MCF 10A (cell line): ENCODE measurements at regions not wholly inside any gene's neighbourhood (a gene's known extent, or its start where the extent isn't known, plus 50 kb on each side); places are given as distances from the start of the nearest gene placed in this dataset.

Source experiments
- BruUV-seq: library from RNA; stranded (reverse); fragments of 400-500 nt; replicated peaks from 2 replicates; lab custom pipeline; 2021; lab: Mats Ljungman, UMichigan
- CTCF ChIA-PET: fragments of 300-600 bp; sonication (Branson Sonifier 250); formaldehyde crosslinking; extraction: SDS; loops from one replicate; lab custom pipeline; 2021; ENCODE audit warnings: antibody characterized with exemption, inconsistent platforms; lab: Yijun Ruan, JAX
- POLR2A ChIA-PET: fragments of 300-600, 350-650 bp; sonication (Branson Sonifier 250); formaldehyde crosslinking; extraction: SDS; loops from one replicate; lab custom pipeline; 2020; ENCODE audit warnings: antibody characterized with exemption, inconsistent platforms; lab: Yijun Ruan, JAX
- DNase-seq: peaks from one replicate; pipeline ENCODE4 v3.0.0-alpha.2; 2018; ENCODE audit not compliant: unreplicated experiment
- H3K27ac Mint-ChIP-seq: one replicate; pipeline ENCODE4 v1.8.0; 2022; ENCODE audit warnings: mild to moderate bottlenecking, low read depth, mixed read lengths; ENCODE audit not compliant: unreplicated experiment
- H3K27me3 Mint-ChIP-seq: one replicate; pipeline ENCODE4 v1.8.0; 2022; ENCODE audit warnings: mixed read lengths; ENCODE audit not compliant: insufficient read depth, unreplicated experiment
- H3K36me3 Mint-ChIP-seq: one replicate; pipeline ENCODE4 v1.8.0; 2022; ENCODE audit warnings: mild to moderate bottlenecking, moderate library complexity, mixed read lengths; ENCODE audit not compliant: insufficient read depth, unreplicated experiment
- H3K4me1 Mint-ChIP-seq: one replicate; pipeline ENCODE4 v1.8.0; 2022; ENCODE audit warnings: mixed read lengths; ENCODE audit not compliant: insufficient read depth, unreplicated experiment
- H3K4me3 Mint-ChIP-seq: one replicate; pipeline ENCODE4 v1.8.0; 2022; ENCODE audit warnings: mild to moderate bottlenecking, moderate library complexity, mixed read lengths; ENCODE audit not compliant: unreplicated experiment
- H3K9me3 Mint-ChIP-seq: one replicate; pipeline ENCODE4 v1.8.0; 2022; ENCODE audit warnings: mixed read lengths; ENCODE audit not compliant: unreplicated experiment
- CTCF ChIP-seq: fragments of 200-600 bp; IDR thresholded peaks from one replicate; pipeline ENCODE4 v1.8.0; 2022; ENCODE audit warnings: antibody characterized with exemption, mild to moderate bottlenecking; ENCODE audit not compliant: unreplicated experiment
- intact Hi-C: fragments of 100-400 bp; cut with micrococcal nuclease; formaldehyde crosslinking; loops from 2 replicates; pipeline ENCODE4 v1.14.1; 2022

- no peak for DNase-seq
- H3K27ac Mint-ChIP-seq, result peak overlapping the region; percentile 36
- BruUV-seq, result no TSS peak
- peaks cover 8% of the 10 kb centered on the region for H3K4me1 Mint-ChIP-seq
- no peaks in the 10 kb centered on the region for H3K36me3 Mint-ChIP-seq
- no peaks in the 10 kb centered on the region for H3K27me3 Mint-ChIP-seq
- CTCF ChIA-PET, result no interaction called here
- intact Hi-C loops, result no loop called here
- no peak for TF ChIP-seq CTCF
- POLR2A ChIA-PET, result no interaction called here
- no peak overlapping the region for H3K4me3 Mint-ChIP-seq
- H3K9me3 Mint-ChIP-seq, result no peaks in the 10 kb centered on the region
These were observed 580.1 kb upstream of the FTMT start for GRCh38 chr5:121271546-121271945.

- no peak overlapping the region for H3K4me3 Mint-ChIP-seq
- BruUV-seq, result no TSS peak
- ChIA-PET CTCF (interaction anchor here (0.7 kb wide), 1 partner anchor 16 kb away, joined by 3 read pairs; no protein-coding TSS in a partner anchor), POLR2A (interaction anchor here (0.7 to 1.5 kb wide), 4 partner anchors 8 to 92 kb away, joined by 3 to 4 read pairs (median 3); no protein-coding TSS in a partner anchor)
- no peaks in the 10 kb centered on the region for H3K36me3 Mint-ChIP-seq
- peak overlapping the region; percentile 47 for H3K27ac Mint-ChIP-seq
- H3K27me3 Mint-ChIP-seq, result no peaks in the 10 kb centered on the region
- intact Hi-C loops, result no loop called here
- DNase-seq, result peak; percentile 93
- peaks cover 8% of the 10 kb centered on the region for H3K4me1 Mint-ChIP-seq
- H3K9me3 Mint-ChIP-seq, result no peaks in the 10 kb centered on the region
- no peak for TF ChIP-seq CTCF
These were observed 577.7 kb upstream of the FTMT start for GRCh38 chr5:121273833-121274433.

GRCh38 chr5:121279801-121280200 lies 571.9 kb upstream of the FTMT start:
- CTCF ChIA-PET, result interaction anchor here (1.5 kb wide), 1 partner anchor 14 kb away, joined by 3 read pairs; no protein-coding TSS in a partner anchor

More at GRCh38 chr5:121279801-121280200, 571.9 kb upstream of the FTMT start:
- Mint-ChIP-seq H3K27ac (no peak overlapping the region), H3K36me3 (no peaks in the 10 kb centered on the region), H3K27me3 (no peaks in the 10 kb centered on the region), H3K9me3 (no peaks in the 10 kb centered on the region), H3K4me1 (no peaks in the 10 kb centered on the region), H3K4me3 (no peak overlapping the region)
- intact Hi-C loops, result no loop called here
- no peak for DNase-seq
- POLR2A ChIA-PET, result no interaction called here
- BruUV-seq, result no TSS peak
- TF ChIP-seq CTCF, result no peak
